ENCODE measurements at regions not wholly inside any gene's neighbourhood (a gene's known extent, or its start where the extent isn't known, plus 50 kb on each side); places are given as distances from the start of the nearest gene placed in this dataset.

- Histone ChIP-seq H3K9me3 (ENCODE audit: low read depth) (no peaks in the 10 kb centered on the region), H3K36me3 (no peaks in the 10 kb centered on the region), H3K4me1 (ENCODE audit: low read depth) (no peaks in the 10 kb centered on the region), H3K4me3 (no peak overlapping the region), H3K27ac (no peak overlapping the region), H3K27me3 (no peaks in the 10 kb centered on the region)
- TF ChIP-seq, protein P1, sequence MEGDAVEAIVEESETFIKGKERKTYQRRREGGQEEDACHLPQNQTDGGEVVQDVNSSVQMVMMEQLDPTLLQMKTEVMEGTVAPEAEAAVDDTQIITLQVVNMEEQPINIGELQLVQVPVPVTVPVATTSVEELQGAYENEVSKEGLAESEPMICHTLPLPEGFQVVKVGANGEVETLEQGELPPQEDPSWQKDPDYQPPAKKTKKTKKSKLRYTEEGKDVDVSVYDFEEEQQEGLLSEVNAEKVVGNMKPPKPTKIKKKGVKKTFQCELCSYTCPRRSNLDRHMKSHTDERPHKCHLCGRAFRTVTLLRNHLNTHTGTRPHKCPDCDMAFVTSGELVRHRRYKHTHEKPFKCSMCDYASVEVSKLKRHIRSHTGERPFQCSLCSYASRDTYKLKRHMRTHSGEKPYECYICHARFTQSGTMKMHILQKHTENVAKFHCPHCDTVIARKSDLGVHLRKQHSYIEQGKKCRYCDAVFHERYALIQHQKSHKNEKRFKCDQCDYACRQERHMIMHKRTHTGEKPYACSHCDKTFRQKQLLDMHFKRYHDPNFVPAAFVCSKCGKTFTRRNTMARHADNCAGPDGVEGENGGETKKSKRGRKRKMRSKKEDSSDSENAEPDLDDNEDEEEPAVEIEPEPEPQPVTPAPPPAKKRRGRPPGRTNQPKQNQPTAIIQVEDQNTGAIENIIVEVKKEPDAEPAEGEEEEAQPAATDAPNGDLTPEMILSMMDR (IDR thresholded peaks at IDR 0.05; ENCODE audit: low read depth, low read length): no peak
- DNase-seq (ENCODE audit: low read depth in 1 of 2, low spot score in 1 of 2): no peak
Measured at GRCh38 chr2:12315224-12315623, 401.5 kb upstream of the TRIB2 start.

DNA sequence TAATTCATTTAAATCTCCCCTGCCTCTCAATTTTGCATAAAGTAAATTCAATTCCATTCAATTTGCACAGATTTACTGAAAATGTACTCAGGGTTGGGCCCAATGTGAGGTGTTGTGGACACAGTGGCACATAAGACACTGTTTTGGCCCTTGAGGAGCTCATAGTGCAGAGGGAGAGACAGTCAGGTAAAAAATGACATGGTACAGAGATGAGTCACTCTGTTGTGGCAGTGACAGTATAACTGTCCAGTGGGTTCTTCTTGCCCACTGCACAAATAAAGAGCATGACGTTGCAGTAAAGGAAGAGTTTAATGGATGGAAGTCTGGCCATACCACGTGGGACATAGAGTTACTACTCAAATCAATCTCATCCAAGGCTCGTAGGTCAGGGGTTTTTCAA, 400.3 kb upstream of the TRIB2 start:
- Histone ChIP-seq H3K27ac (no peak overlapping the region), H3K9me3 (ENCODE audit: low read depth) (no peaks in the 10 kb centered on the region), H3K4me3 (no peak overlapping the region), H3K4me1 (ENCODE audit: low read depth) (no peaks in the 10 kb centered on the region), H3K36me3 (no peaks in the 10 kb centered on the region), H3K27me3 (no peaks in the 10 kb centered on the region)
- DNase-seq (ENCODE audit: low read depth in 1 of 2, low spot score in 1 of 2): no peak
- TF ChIP-seq, protein P1 (IDR thresholded peaks at IDR 0.05; ENCODE audit: low read depth, low read length): no peak

GRCh38 chr2:12317286-12317685, 399.4 kb upstream of the TRIB2 start:
- TF ChIP-seq, protein P1 (IDR thresholded peaks at IDR 0.05; ENCODE audit: low read depth, low read length): no peak
- H3K9me3 ChIP-seq (ENCODE audit: low read depth): no peaks in the 10 kb centered on the region
- DNase-seq (ENCODE audit: low read depth in 1 of 2, low spot score in 1 of 2): no peak
- H3K4me1 ChIP-seq (ENCODE audit: low read depth): no peaks in the 10 kb centered on the region
- H3K36me3 ChIP-seq: no peaks in the 10 kb centered on the region
- H3K27ac ChIP-seq: no peak overlapping the region
- H3K27me3 ChIP-seq: no peaks in the 10 kb centered on the region
- no peak overlapping the region for H3K4me3 ChIP-seq

DNA sequence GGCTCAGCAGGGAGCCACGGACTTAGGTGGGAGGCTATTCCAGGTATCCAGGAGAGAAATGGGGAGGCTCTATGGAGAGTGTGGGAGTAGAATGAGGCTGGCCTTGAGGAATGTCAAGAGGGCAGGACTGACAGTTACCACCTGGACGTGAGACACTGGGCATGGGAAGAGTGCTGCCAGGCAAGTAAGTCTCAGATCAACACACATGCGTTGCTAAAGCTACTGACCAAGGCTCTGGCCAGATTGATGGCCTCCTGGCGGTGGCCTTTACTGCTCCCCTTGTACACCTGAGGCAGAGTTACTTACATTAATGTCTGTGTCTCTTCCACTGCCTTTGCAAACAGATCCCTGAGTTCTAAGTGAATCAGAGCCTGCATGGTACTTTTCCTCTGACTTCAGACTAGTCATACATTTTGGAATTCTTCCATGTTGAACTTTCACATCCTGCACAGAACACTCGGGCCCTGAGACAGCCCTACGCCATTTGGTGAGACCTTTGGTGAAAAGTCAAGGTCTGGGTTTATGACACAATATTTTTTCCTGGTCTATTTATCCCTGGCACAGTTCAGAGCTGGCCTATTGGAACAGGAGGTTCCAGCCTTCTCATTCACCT, 398.8 kb upstream of the TRIB2 start:
- Histone ChIP-seq H3K36me3 (no peaks in the 10 kb centered on the region), H3K4me3 (no peak overlapping the region), H3K4me1 (ENCODE audit: low read depth) (no peaks in the 10 kb centered on the region), H3K27ac (no peak overlapping the region), H3K9me3 (ENCODE audit: low read depth) (no peaks in the 10 kb centered on the region), H3K27me3 (no peaks in the 10 kb centered on the region)
- peak in 1 of 2 donors; percentile 83 for DNase-seq (ENCODE audit: low read depth in 1 of 2, low spot score in 1 of 2)
- TF ChIP-seq, protein P1 (IDR thresholded peaks at IDR 0.05; ENCODE audit: low read depth, low read length): no peak

GRCh38 chr2:12318427-12319057, 398.2 kb upstream of the TRIB2 start:
- Histone ChIP-seq H3K9me3 (ENCODE audit: low read depth) (no peaks in the 10 kb centered on the region), H3K4me3 (no peak overlapping the region), H3K4me1 (ENCODE audit: low read depth) (no peaks in the 10 kb centered on the region), H3K27ac (no peak overlapping the region), H3K27me3 (no peaks in the 10 kb centered on the region), H3K36me3 (no peaks in the 10 kb centered on the region)
- TF ChIP-seq, protein P1 (IDR thresholded peaks at IDR 0.05; ENCODE audit: low read depth, low read length): no peak
- no peak for DNase-seq (ENCODE audit: low read depth in 1 of 2, low spot score in 1 of 2)

Data from cardiac muscle cell (in vitro differentiated cells and primary cell).